HCT116 (cell line): ENCODE measurements at regions not wholly inside any gene's neighbourhood (a gene's known extent, or its start where the extent isn't known, plus 50 kb on each side); places are given as distances from the start of the nearest gene placed in this dataset.

Experiments
- ATAC-seq: fragments of 200-7000 bp; cut with Tn5 transposase; 2 replicates; pipeline ENCODE4 v1.9.1; 2020; ENCODE audit warnings: mild to moderate bottlenecking, moderate library complexity
- BruUV-seq: library from RNA; stranded (reverse); fragments of 400-500 nt; replicated peaks from 2 replicates; lab custom pipeline; 2021; lab: Mats Ljungman, UMichigan
- CTCF ChIA-PET: fragments of 300-600 bp; sonication (Branson Sonifier 250); formaldehyde crosslinking; loops from one replicate; lab custom pipeline; 2021; ENCODE audit warnings: antibody characterized with exemption; lab: Charles Lee
- POLR2A ChIA-PET: fragments of 300-600, 350-600 bp; sonication (Branson Sonifier 250); formaldehyde crosslinking; loops from one replicate; lab custom pipeline; 2021; ENCODE audit warnings: antibody characterized with exemption; lab: Charles Lee
- RAD21 ChIA-PET, 2 experiments: fragments of 300-600 bp; sonication (Branson Sonifier 250); formaldehyde crosslinking; loops; one replicate each; lab custom pipeline; 2023; ENCODE audit warnings: low total read pairs in 2 of 2; ENCODE audit not compliant: uncharacterized antibody in 2 of 2, unreplicated experiment in 2 of 2, low non-redundant PET in 1 of 2; lab: Charles Lee
- DNase-seq: peaks from one replicate; pipeline ENCODE4 v3.0.0-alpha.2; 2010; ENCODE audit warnings: low read depth, low spot score
- H2AFZ ChIP-seq: fragments of 200-600 bp; shearing (Covaris generic), sonication (generic); 2 replicates; pipeline ENCODE4 v1.6.1; 2017; ENCODE audit warnings: low read depth, mixed run types, mixed read lengths, antibody characterized with exemption, low read length; ENCODE audit not compliant: poor library complexity, severe bottlenecking
- H3K27ac ChIP-seq: 2 replicates; pipeline ENCODE4 v1.5.1; 2012; ENCODE audit warnings: low read depth, low read length
- H3K27me3 ChIP-seq: fragments of 200-600 bp; sonication (generic); 2 replicates; pipeline ENCODE4 v1.6.1; 2016; ENCODE audit warnings: mixed run types, low read length, mixed read lengths; ENCODE audit not compliant: insufficient read depth
- H3K36me3 ChIP-seq, 2 experiments: fragments of 200-500 bp in 1 of 2; fragments of 200-600 bp in 1 of 2; sonication (Bioruptor generic) in 1 of 2; sonication (generic) in 1 of 2; 2 replicates each; pipeline versions ENCODE4 v1.5.1 to v1.6.1; 2014 to 2016; ENCODE audit warnings: low read length in 2 of 2, inconsistent platforms in 1 of 2, mixed read lengths in 1 of 2, mixed run types in 1 of 2; ENCODE audit not compliant: insufficient read depth in 2 of 2, control insufficient read depth in 1 of 2
- H3K4me1 ChIP-seq, 2 experiments: fragments of 200-600 bp in 1 of 2; sonication (generic) in 1 of 2; 2 replicates each; pipeline versions ENCODE4 v1.5.1 to v1.6.1; 2012 to 2017; ENCODE audit warnings: low read length in 2 of 2, inconsistent platforms in 1 of 2, mild to moderate bottlenecking in 1 of 2, mixed read lengths in 1 of 2, mixed run types in 1 of 2, moderate library complexity in 1 of 2; ENCODE audit not compliant: insufficient read depth in 2 of 2, control insufficient read depth in 1 of 2
- H3K4me2 ChIP-seq: fragments of 200-600 bp; sonication (generic); 2 replicates; pipeline ENCODE4 v1.6.1; 2017; ENCODE audit warnings: mixed run types, low read length, mixed read lengths
- H3K4me3 ChIP-seq, 2 experiments: fragments of 200-600 bp in 1 of 2; sonication (generic) in 1 of 2; replicated peaks in 1 of 2; 2 replicates each; pipeline ENCODE4 v1.5.1; 2011 to 2016; ENCODE audit warnings: low read length in 2 of 2, control low read depth in 1 of 2, low read depth in 1 of 2, mild to moderate bottlenecking in 1 of 2, mixed read lengths in 1 of 2, mixed run types in 1 of 2
- H3K79me2 ChIP-seq: fragments of 200-600 bp; sonication (generic); 2 replicates; pipeline ENCODE4 v1.6.1; 2017; ENCODE audit warnings: mild to moderate bottlenecking, mixed run types, low read length, moderate library complexity, mixed read lengths; ENCODE audit not compliant: insufficient read depth
- H3K9ac ChIP-seq: fragments of 200-600 bp; sonication (generic); 2 replicates; pipeline ENCODE4 v1.6.1; 2016; ENCODE audit warnings: low read length, mixed read lengths
- H3K9me2 ChIP-seq: fragments of 200-600 bp; sonication (generic), shearing (Covaris generic); 2 replicates; pipeline ENCODE4 v1.6.1; 2017; ENCODE audit warnings: mixed run types, mild to moderate bottlenecking, moderate library complexity; ENCODE audit not compliant: insufficient read depth
- H3K9me3 ChIP-seq, 2 experiments: fragments of 200-500 bp in 1 of 2; fragments of 200-600 bp in 1 of 2; sonication (Bioruptor generic) in 1 of 2; sonication (generic) in 1 of 2; 2 replicates each; pipeline ENCODE4 v1.6.1; 2014 to 2017; ENCODE audit warnings: low read length in 2 of 2, mixed read lengths in 2 of 2, inconsistent platforms in 1 of 2, low read depth in 1 of 2, mild to moderate bottlenecking in 1 of 2, mixed run types in 1 of 2, moderate library complexity in 1 of 2; ENCODE audit not compliant: control insufficient read depth in 1 of 2, insufficient read depth in 1 of 2
- H4K20me1 ChIP-seq: fragments of 200-600 bp; sonication (generic), shearing (Covaris generic); 2 replicates; pipeline ENCODE4 v1.6.1; 2017; ENCODE audit warnings: mixed run types, mild to moderate bottlenecking, moderate library complexity; ENCODE audit not compliant: insufficient read depth
- CBX3 ChIP-seq: IDR thresholded peaks from 2 replicates; pipeline ENCODE4 v1.6.1; 2012; ENCODE audit warnings: low read depth
- EGR1 ChIP-seq: IDR thresholded peaks from 2 replicates; pipeline ENCODE4 v1.6.1; 2012; ENCODE audit warnings: low read depth
- ELF1 ChIP-seq: IDR thresholded peaks from 2 replicates; pipeline ENCODE4 v1.6.1; 2012; ENCODE audit warnings: low read depth, borderline replicate concordance
- EZH2 ChIP-seq: fragments of 200-600 bp; sonication (generic); IDR thresholded peaks from 2 replicates; pipeline ENCODE4 v1.6.1; 2017; ENCODE audit warnings: antibody characterized with exemption, mixed run types
- EZH2phosphoT487 ChIP-seq: fragments of 200-600 bp; IDR thresholded peaks from 2 replicates; pipeline ENCODE4 v1.6.1; 2018; ENCODE audit warnings: antibody characterized with exemption, borderline replicate concordance
- FOSL1 ChIP-seq: IDR thresholded peaks from 2 replicates; pipeline ENCODE4 v1.6.1; 2012; ENCODE audit warnings: low read depth
- JUND ChIP-seq: IDR thresholded peaks from 2 replicates; pipeline ENCODE4 v1.6.1; 2012
- POLR2A ChIP-seq: IDR thresholded peaks from 2 replicates; pipeline ENCODE4 v1.7.0; 2011; ENCODE audit warnings: borderline replicate concordance; ENCODE audit not compliant: insufficient read depth, insufficient read length; ENCODE audit errors: extremely low read depth
- RAD21 ChIP-seq: IDR thresholded peaks from 2 replicates; pipeline ENCODE4 v1.6.1; 2012; ENCODE audit warnings: low read depth, mild to moderate bottlenecking
- SIN3A ChIP-seq: IDR thresholded peaks from 2 replicates; pipeline ENCODE4 v1.6.1; 2012; ENCODE audit warnings: low read depth
- SP1 ChIP-seq: IDR thresholded peaks from 2 replicates; pipeline ENCODE4 v1.6.1; 2012; ENCODE audit warnings: low read depth
- SRF ChIP-seq: IDR thresholded peaks from 2 replicates; pipeline ENCODE4 v1.6.1; 2012; ENCODE audit warnings: low read depth
- TCF7L2 ChIP-seq: IDR thresholded peaks from 2 replicates; pipeline ENCODE4 v1.7.0; 2011; ENCODE audit warnings: borderline replicate concordance, inconsistent platforms; ENCODE audit not compliant: insufficient read depth, insufficient read length; ENCODE audit errors: extremely low read depth
- intact Hi-C: fragments of 100-400 bp; cut with micrococcal nuclease; formaldehyde crosslinking; loops from 2 replicates; pipeline ENCODE4 v1.10.0; 2022
- TF ChIP-seq, protein P1 (sequence below): IDR thresholded peaks from 2 replicates; pipeline ENCODE4 v1.6.1; 2012
- TF ChIP-seq, protein P2 (sequence below): IDR thresholded peaks from 2 replicates; pipeline ENCODE4 v1.6.1; 2012
- TF ChIP-seq, protein P3 (sequence below): IDR thresholded peaks from 2 replicates; pipeline ENCODE4 v1.6.1; 2012; ENCODE audit warnings: low read depth

DNA sequence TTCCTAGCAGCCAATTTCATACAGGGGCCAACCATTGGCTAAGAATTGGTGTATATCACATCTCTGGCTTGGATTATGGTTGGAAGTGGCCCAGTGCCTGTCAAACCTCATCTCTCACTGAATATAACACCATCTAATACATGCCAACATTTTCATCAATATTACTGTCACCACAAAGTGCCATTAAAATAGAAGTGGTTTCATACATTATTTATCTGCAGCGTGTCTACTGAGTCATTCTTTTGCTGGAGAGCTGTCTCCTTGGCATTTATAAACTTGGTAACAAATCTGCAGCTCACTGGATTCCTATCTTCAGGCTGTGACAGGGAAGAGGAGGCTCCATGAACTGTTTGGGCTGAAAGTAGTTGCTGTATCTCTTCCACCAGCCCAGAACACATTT lies 70.9 kb downstream of the PTTG1 start:
- ATAC-seq (no peak), DNase-seq (no peak)
- Histone ChIP-seq H3K9me2 (no peaks in the 10 kb centered on the region), H3K27me3 (peaks cover 55% of the 10 kb centered on the region), H3K27ac (no peak overlapping the region), H3K9ac (no peak overlapping the region), H3K4me3 (no peak overlapping the region), H3K36me3 (no peaks in the 10 kb centered on the region), H3K4me1 (no peaks in the 10 kb centered on the region), H3K9me3 (no peaks in the 10 kb centered on the region), H4K20me1 (no peaks in the 10 kb centered on the region), H3K79me2 (no peaks in the 10 kb centered on the region), H3K4me2 (no peak overlapping the region), H2AFZ (no peak overlapping the region)
- CTCF ChIA-PET: no interaction called here
- TF ChIP-seq, protein P1, sequence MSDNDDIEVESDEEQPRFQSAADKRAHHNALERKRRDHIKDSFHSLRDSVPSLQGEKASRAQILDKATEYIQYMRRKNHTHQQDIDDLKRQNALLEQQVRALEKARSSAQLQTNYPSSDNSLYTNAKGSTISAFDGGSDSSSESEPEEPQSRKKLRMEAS: no peak
- no peak for TF ChIP-seq RAD21
- TF ChIP-seq JUND: no peak
- TF ChIP-seq FOSL1: no peak
- TF ChIP-seq POLR2A: no peak
- TF ChIP-seq, protein P2, sequence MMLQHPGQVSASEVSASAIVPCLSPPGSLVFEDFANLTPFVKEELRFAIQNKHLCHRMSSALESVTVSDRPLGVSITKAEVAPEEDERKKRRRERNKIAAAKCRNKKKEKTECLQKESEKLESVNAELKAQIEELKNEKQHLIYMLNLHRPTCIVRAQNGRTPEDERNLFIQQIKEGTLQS: no peak
- no peak for TF ChIP-seq SRF
- no peak for TF ChIP-seq TCF7L2
- TF ChIP-seq SP1: no peak
- TF ChIP-seq EZH2: no peak
- no peak for TF ChIP-seq EZH2phosphoT487
- TF ChIP-seq EGR1: no peak
- TF ChIP-seq CBX3: no peak
- no peak for TF ChIP-seq SIN3A
- TF ChIP-seq, protein P3, sequence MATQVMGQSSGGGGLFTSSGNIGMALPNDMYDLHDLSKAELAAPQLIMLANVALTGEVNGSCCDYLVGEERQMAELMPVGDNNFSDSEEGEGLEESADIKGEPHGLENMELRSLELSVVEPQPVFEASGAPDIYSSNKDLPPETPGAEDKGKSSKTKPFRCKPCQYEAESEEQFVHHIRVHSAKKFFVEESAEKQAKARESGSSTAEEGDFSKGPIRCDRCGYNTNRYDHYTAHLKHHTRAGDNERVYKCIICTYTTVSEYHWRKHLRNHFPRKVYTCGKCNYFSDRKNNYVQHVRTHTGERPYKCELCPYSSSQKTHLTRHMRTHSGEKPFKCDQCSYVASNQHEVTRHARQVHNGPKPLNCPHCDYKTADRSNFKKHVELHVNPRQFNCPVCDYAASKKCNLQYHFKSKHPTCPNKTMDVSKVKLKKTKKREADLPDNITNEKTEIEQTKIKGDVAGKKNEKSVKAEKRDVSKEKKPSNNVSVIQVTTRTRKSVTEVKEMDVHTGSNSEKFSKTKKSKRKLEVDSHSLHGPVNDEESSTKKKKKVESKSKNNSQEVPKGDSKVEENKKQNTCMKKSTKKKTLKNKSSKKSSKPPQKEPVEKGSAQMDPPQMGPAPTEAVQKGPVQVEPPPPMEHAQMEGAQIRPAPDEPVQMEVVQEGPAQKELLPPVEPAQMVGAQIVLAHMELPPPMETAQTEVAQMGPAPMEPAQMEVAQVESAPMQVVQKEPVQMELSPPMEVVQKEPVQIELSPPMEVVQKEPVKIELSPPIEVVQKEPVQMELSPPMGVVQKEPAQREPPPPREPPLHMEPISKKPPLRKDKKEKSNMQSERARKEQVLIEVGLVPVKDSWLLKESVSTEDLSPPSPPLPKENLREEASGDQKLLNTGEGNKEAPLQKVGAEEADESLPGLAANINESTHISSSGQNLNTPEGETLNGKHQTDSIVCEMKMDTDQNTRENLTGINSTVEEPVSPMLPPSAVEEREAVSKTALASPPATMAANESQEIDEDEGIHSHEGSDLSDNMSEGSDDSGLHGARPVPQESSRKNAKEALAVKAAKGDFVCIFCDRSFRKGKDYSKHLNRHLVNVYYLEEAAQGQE: no peak
- no peak for TF ChIP-seq ELF1
- RAD21 ChIA-PET: no interaction called here
- POLR2A ChIA-PET: no interaction called here
- intact Hi-C loops: no loop called here
- no TSS peak for BruUV-seq
